Transverse colon (tissue), 4 donors: ENCODE measurements at regions not wholly inside any gene's neighbourhood (a gene's known extent, or its start where the extent isn't known, plus 50 kb on each side); places are given as distances from the start of the nearest gene placed in this dataset.
"Not testable (repeated sequence)": the region's sequence is repeated elsewhere in the genome, so short reads cannot be mapped to it uniquely, and the experiment has no call there.

ENCODE experiments used
- DNase-seq: peaks from one replicate; pipeline ENCODE4 v3.0.0-alpha.2; 2019
- H3K27ac ChIP-seq, 4 donors: fragments of 200-600 bp; sonication (generic); 2 replicates each; pipeline ENCODE4 v1.5.1; 2016 to 2018; ENCODE audit warnings: inconsistent platforms in 4 of 4
- H3K27me3 ChIP-seq: fragments of 200-600 bp; sonication (generic); 2 replicates; pipeline ENCODE4 v1.5.1; 2017; ENCODE audit warnings: inconsistent platforms
- H3K36me3 ChIP-seq, 4 donors: fragments of 200-600 bp; sonication (generic); 2 replicates each; pipeline ENCODE4 v1.5.1; 2017 to 2019; ENCODE audit warnings: inconsistent platforms in 4 of 4
- H3K4me1 ChIP-seq, 4 donors: fragments of 200-600 bp; sonication (generic); 2 replicates each; pipeline ENCODE4 v1.5.1; 2017 to 2020; ENCODE audit warnings: inconsistent platforms in 4 of 4
- H3K4me3 ChIP-seq, 4 donors: fragments of 200-600 bp; sonication (generic); 1 replicate in 1 of 4; 2 replicates in 3 of 4; pipeline versions ENCODE4 v1.5.1 to v1.6.1; 2017 to 2019; ENCODE audit warnings: inconsistent platforms in 4 of 4
- H3K9me3 ChIP-seq, 2 donors: fragments of 200-600 bp; sonication (generic); 2 replicates each; pipeline ENCODE4 v1.5.1; 2017 to 2019; ENCODE audit warnings: inconsistent platforms in 2 of 2
- CTCF ChIP-seq, 5 experiments: fragments of 200-600 bp in 3 of 5; fragments of 450-650 bp in 2 of 5; sonication (generic) in 3 of 5; IDR thresholded peaks; 1 replicate in 2 of 5; 2 replicates in 3 of 5; pipeline ENCODE4 v1.5.1; 2016 to 2017; ENCODE audit warnings: antibody characterized with exemption in 5 of 5, inconsistent platforms in 3 of 5, mild to moderate bottlenecking in 2 of 5, moderate library complexity in 1 of 5
- EP300 ChIP-seq: sonication (generic); formaldehyde crosslinking; IDR thresholded peaks from one replicate; pipeline ENCODE4 v1.6.1; 2017; ENCODE audit warnings: antibody characterized with exemption, low read depth
- POLR2A ChIP-seq: fragments of 450-650 bp; IDR thresholded peaks from one replicate; pipeline ENCODE4 v1.6.1; 2016; ENCODE audit warnings: antibody characterized with exemption, mild to moderate bottlenecking, moderate library complexity
- POLR2AphosphoS5 ChIP-seq, 3 donors: sonication (generic); formaldehyde crosslinking; IDR thresholded peaks; one replicate each; pipeline ENCODE4 v1.6.1; 2016; ENCODE audit warnings: antibody characterized with exemption in 3 of 3
- WGBS, 2 donors: methylation state at CpG; one replicate each; pipeline ENCODE4 v1.1.5; 2018; ENCODE audit warnings: low coverage in 1 of 2; 5-methylcytosine and 5-hydroxymethylcytosine counted together
- in situ Hi-C, 4 donors: fragments of 200-750 bp; cut with MboI; loops; one replicate each; pipeline versions ENCODE4 v1.15.0 to v1.15.1; 2017; ENCODE audit warnings: low sequenced_read_pairs in 3 of 4, low pct_ligation_motif_present in 1 of 4, low pct_unique_long_range_greater_than_20kb in 1 of 4
- intact Hi-C: fragments of 100-400 bp; cut with DNase I; formaldehyde crosslinking; loops from one replicate; pipeline ENCODE4 v1.15.1; 2023; ENCODE audit warnings: low total_unique reads

- Histone ChIP-seq H3K9me3 (no peaks in the 10 kb centered on the region), H3K4me1 (peaks cover 42 to 72% (median 61%) of the 10 kb centered on the region in 4 donors), H3K36me3 (no peaks in the 10 kb centered on the region), H3K27ac (peak overlapping the region; percentile 80 to 95 (median 88)), H3K4me3 (no peak overlapping the region), H3K27me3 (no peaks in the 10 kb centered on the region)
- in situ Hi-C loops (no loop called here), intact Hi-C loops (no loop called here)
- 61% methylated on average over 23 of the region's 26 CpGs; no CpG with 5 or more reads in 1 of the 2 donors for WGBS, 2 donors
- TF ChIP-seq CTCF (IDR thresholded peaks at IDR 0.05) (peak in 1 of 5 experiments; percentile 34), POLR2A (peak; percentile 62), POLR2AphosphoS5 (IDR thresholded peaks at IDR 0.05) (peak; percentile 33 to 66 (median 55)), EP300 (no peak)
- DNase-seq: peak; percentile 83
Measured at GRCh38 chr9:136604823-136605525, 57.7 kb upstream of the EGFL7 start.

- no peak for TF ChIP-seq POLR2AphosphoS5 (IDR thresholded peaks at IDR 0.05)
- no peak for TF ChIP-seq CTCF (IDR thresholded peaks at IDR 0.05)
- TF ChIP-seq EP300: no peak
- no peak for TF ChIP-seq POLR2A
- in situ Hi-C loops: no loop called here
Measured at GRCh38 chr9:136603901-136604814, 58.3 kb upstream of the NOTCH1 start.

GRCh38 chr9:136603216-136603615 lies 57.4 kb upstream of the NOTCH1 start:
- H3K4me3 ChIP-seq: no peak overlapping the region
- H3K9me3 ChIP-seq: no peaks in the 10 kb centered on the region
- in situ Hi-C loops: no loop called here
- intact Hi-C loops: no loop called here
- no peaks in the 10 kb centered on the region for H3K27me3 ChIP-seq
- peak; percentile 55 for TF ChIP-seq POLR2A
- peak in 2 of 3 donors; percentile 13 to 26 for TF ChIP-seq POLR2AphosphoS5 (IDR thresholded peaks at IDR 0.05)
- no peak for TF ChIP-seq CTCF (IDR thresholded peaks at IDR 0.05)
- no peak for TF ChIP-seq EP300
- DNase-seq: peak; percentile 80
- 55% methylated on average over 12 of the region's 12 CpGs; no CpG with 5 or more reads in 1 of the 2 donors for WGBS, 2 donors
- H3K27ac ChIP-seq: peak overlapping the region; percentile 80 to 95 (median 88)
- H3K4me1 ChIP-seq: peaks cover 42 to 63% (median 56%) of the 10 kb centered on the region in 4 donors
- no peaks in the 10 kb centered on the region for H3K36me3 ChIP-seq

More at GRCh38 chr9:136603901-136604814, 58.3 kb upstream of the NOTCH1 start:
- intact Hi-C loops: no loop called here
- H3K9me3 ChIP-seq: no peaks in the 10 kb centered on the region
- H3K27ac ChIP-seq: peak overlapping the region; percentile 80 to 95 (median 88)
- DNase-seq: peak; percentile 73
- no peaks in the 10 kb centered on the region for H3K36me3 ChIP-seq
- H3K4me1 ChIP-seq: peaks cover 42 to 70% (median 60%) of the 10 kb centered on the region in 4 donors
- 40 to 49% methylated on average over 1 to 23 of the region's 33 CpGs for whole genome bisulfite sequencing, 2 donors
- no peaks in the 10 kb centered on the region for H3K27me3 ChIP-seq
- no peak overlapping the region for H3K4me3 ChIP-seq

- Histone ChIP-seq H3K36me3 (no peaks in the 10 kb centered on the region), H3K27ac (peak overlapping the region; percentile 80 to 95 (median 88)), H3K4me3 (no peak overlapping the region), H3K27me3 (no peaks in the 10 kb centered on the region), H3K9me3 (no peaks in the 10 kb centered on the region), H3K4me1 (peaks cover 45 to 66% (median 57%) of the 10 kb centered on the region in 4 donors)
- intact Hi-C loops (no loop called here), in situ Hi-C loops (no loop called here)
- TF ChIP-seq CTCF (IDR thresholded peaks at IDR 0.05) (no peak), POLR2AphosphoS5 (IDR thresholded peaks at IDR 0.05) (no peak), POLR2A (no peak), EP300 (no peak)
- DNase-seq: no peak
- 35% methylated on average over 24 of the region's 28 CpGs; no CpG with 5 or more reads in 1 of the 2 donors for WGBS, 2 donors
Measured at GRCh38 chr9:136602193-136602885, 56.5 kb upstream of the NOTCH1 start.

GRCh38 chr9:136601250-136601973 lies 55.6 kb upstream of the NOTCH1 start:
- Histone ChIP-seq H3K27ac (peak overlapping the region in 1 of 4 donors; percentile 95), H3K4me1 (peaks cover 38 to 66% (median 58%) of the 10 kb centered on the region in 4 donors)
- H3K9me3 ChIP-seq, H3K27me3 ChIP-seq, H3K36me3 ChIP-seq, intact Hi-C loops, DNase-seq, in situ Hi-C loops, H3K4me3 ChIP-seq: not testable (repeated sequence)
- WGBS, 2 donors: 88 to 91% methylated on average over 11 to 31 of the region's 31 CpGs
